Thoracic aorta (tissue), 2 donors: ENCODE measurements at regions not wholly inside any gene's neighbourhood (a gene's known extent, or its start where the extent isn't known, plus 50 kb on each side); places are given as distances from the start of the nearest gene placed in this dataset.
"Not testable (repeated sequence)": the region's sequence is repeated elsewhere in the genome, so short reads cannot be mapped to it uniquely, and the experiment has no call there.

ENCODE experiments used
- ATAC-seq: fragments of 150-250 bp; one replicate; pipeline ENCODE4 v1.8.0; 2017; ENCODE audit warnings: low read depth; ENCODE audit not compliant: insufficient number of reproducible peaks, low FRiP score
- DNase-seq: peaks from one replicate; pipeline ENCODE4 v3.0.0-alpha.2; 2020; ENCODE audit warnings: low spot score
- H3K27ac ChIP-seq, 2 donors: fragments of 200-600 bp; sonication (generic); 1 replicate in 1 of 2; 2 replicates in 1 of 2; pipeline ENCODE4 v1.5.1; 2016; ENCODE audit warnings: mild to moderate bottlenecking in 2 of 2, moderate library complexity in 2 of 2
- H3K27me3 ChIP-seq: fragments of 200-600 bp; sonication (generic); replicated peaks from 2 replicates; pipeline ENCODE4 v1.6.0; 2016; ENCODE audit warnings: mild to moderate bottlenecking; ENCODE audit not compliant: insufficient read depth
- H3K36me3 ChIP-seq: fragments of 200-600 bp; sonication (generic); one replicate; pipeline ENCODE4 v1.5.1; 2016
- H3K4me1 ChIP-seq, 2 donors: fragments of 200-600 bp; sonication (generic); 1 replicate in 1 of 2; 2 replicates in 1 of 2; pipeline versions ENCODE4 v1.5.1 to v1.6.0; 2016; ENCODE audit warnings: low read depth in 2 of 2, mild to moderate bottlenecking in 1 of 2; ENCODE audit not compliant: control insufficient read depth in 1 of 2
- H3K4me3 ChIP-seq: fragments of 200-600 bp; sonication (generic); 2 replicates; pipeline ENCODE4 v1.5.1; 2016; ENCODE audit warnings: mild to moderate bottlenecking
- H3K9me3 ChIP-seq: fragments of 200-600 bp; sonication (generic); 2 replicates; pipeline ENCODE4 v1.5.1; 2016
- CTCF ChIP-seq: fragments of 200-600 bp; sonication (generic); IDR thresholded peaks from one replicate; pipeline ENCODE4 v1.5.1; 2019; ENCODE audit warnings: antibody characterized with exemption

- Histone ChIP-seq H3K36me3 (no peaks in the 10 kb centered on the region), H3K4me3 (no peak overlapping the region), H3K27ac (no peak overlapping the region), H3K27me3 (no peaks in the 10 kb centered on the region), H3K9me3 (peaks cover 90% of the 10 kb centered on the region), H3K4me1 (no peaks in the 10 kb centered on the region)
- no peak for ATAC-seq
- no peak for DNase-seq
- TF ChIP-seq CTCF = no peak
These were observed 215.3 kb downstream of the FOXD4L6 start for GRCh38 chr9:40913096-40913719.

GRCh38 chr9:40912679-40913078 is 215.8 kb downstream of the FOXD4L6 start:
- not testable (repeated sequence) for ATAC-seq, H3K4me1 ChIP-seq, H3K4me3 ChIP-seq, DNase-seq, H3K36me3 ChIP-seq, H3K27me3 ChIP-seq, H3K27ac ChIP-seq
- peaks cover 95% of the 10 kb centered on the region for H3K9me3 ChIP-seq

GRCh38 chr9:40911647-40912046 is 216.8 kb downstream of the FOXD4L6 start:
- H3K36me3 ChIP-seq = no peaks in the 10 kb centered on the region
- H3K27ac ChIP-seq = no peak overlapping the region
- H3K27me3 ChIP-seq = no peaks in the 10 kb centered on the region
- no peak for ATAC-seq
- DNase-seq = no peak
- H3K4me3 ChIP-seq = no peak overlapping the region
- TF ChIP-seq CTCF = no peak
- H3K4me1 ChIP-seq = no peaks in the 10 kb centered on the region
- H3K9me3 ChIP-seq = peaks cover 100% of the 10 kb centered on the region

GRCh38 chr9:40910995-40911394 is 217.5 kb downstream of the FOXD4L6 start:
- peaks cover 100% of the 10 kb centered on the region for H3K9me3 ChIP-seq
- H3K27me3 ChIP-seq, H3K36me3 ChIP-seq, H3K27ac ChIP-seq, H3K4me3 ChIP-seq, DNase-seq, ATAC-seq, H3K4me1 ChIP-seq: not testable (repeated sequence)

- H3K4me1 ChIP-seq = no peaks in the 10 kb centered on the region
- H3K27ac ChIP-seq = no peak overlapping the region
- peaks cover 100% of the 10 kb centered on the region for H3K9me3 ChIP-seq
- DNase-seq (no peak), ATAC-seq (no peak)
- no peaks in the 10 kb centered on the region for H3K36me3 ChIP-seq
- TF ChIP-seq CTCF = no peak
- no peak overlapping the region for H3K4me3 ChIP-seq
- H3K27me3 ChIP-seq = no peaks in the 10 kb centered on the region
These were observed 218.7 kb downstream of the FOXD4L6 start for GRCh38 chr9:40909821-40910220.

- not testable (repeated sequence) for H3K4me1 ChIP-seq, H3K4me3 ChIP-seq, DNase-seq, ATAC-seq, H3K36me3 ChIP-seq, H3K27me3 ChIP-seq, H3K27ac ChIP-seq
- peaks cover 99% of the 10 kb centered on the region for H3K9me3 ChIP-seq
These were observed 219.4 kb downstream of the FOXD4L6 start for GRCh38 chr9:40909111-40909510.
